Gastrocnemius medialis (tissue), 4 donors: ENCODE measurements at regions not wholly inside any gene's neighbourhood (a gene's known extent, or its start where the extent isn't known, plus 50 kb on each side); places are given as distances from the start of the nearest gene placed in this dataset.

Source experiments
- ATAC-seq, 2 donors: fragments of 150-250 bp; one replicate each; pipeline ENCODE4 v1.9.1; 2016
- DNase-seq, 2 donors: peaks; one replicate each; pipeline ENCODE4 v3.0.0-alpha.2; 2019
- H3K27ac ChIP-seq, 4 donors: fragments of 200-600 bp; sonication (generic); 1 replicate in 1 of 4; 2 replicates in 3 of 4; pipeline ENCODE4 v1.5.1; 2016 to 2018; ENCODE audit warnings: mild to moderate bottlenecking in 2 of 4, moderate library complexity in 1 of 4
- H3K27me3 ChIP-seq, 3 donors: fragments of 200-600 bp; sonication (generic) in 2 of 3; 1 replicate in 1 of 3; 2 replicates in 2 of 3; pipeline versions ENCODE4 v1.5.1 to v1.6.0; 2016 to 2019; ENCODE audit warnings: mild to moderate bottlenecking in 1 of 3, moderate library complexity in 1 of 3
- H3K36me3 ChIP-seq, 2 donors: fragments of 200-600 bp; sonication (generic) in 1 of 2; one replicate each; pipeline ENCODE4 v1.5.1; 2017 to 2018
- H3K4me1 ChIP-seq, 2 donors: fragments of 200-600 bp; sonication (generic) in 1 of 2; one replicate each; pipeline ENCODE4 v1.5.1; 2016 to 2017; ENCODE audit warnings: mild to moderate bottlenecking in 2 of 2
- H3K4me3 ChIP-seq, 4 donors: fragments of 200-600 bp; sonication (generic) in 3 of 4; 1 replicate in 1 of 4; 2 replicates in 3 of 4; pipeline ENCODE4 v1.5.1; 2016 to 2019; ENCODE audit warnings: mild to moderate bottlenecking in 2 of 4
- H3K9me3 ChIP-seq, 3 donors: fragments of 200-600 bp; sonication (generic) in 2 of 3; 1 replicate in 1 of 3; 2 replicates in 2 of 3; pipeline ENCODE4 v1.5.1; 2016 to 2019
- CTCF ChIP-seq, 5 experiments: fragments of 450-650 bp in 3 of 5; fragments of 200-600 bp in 2 of 5; sonication (generic) in 2 of 5; IDR thresholded peaks in 4 of 5; conservative IDR thresholded peaks in 1 of 5; 1 replicate in 4 of 5; 2 replicates in 1 of 5; pipeline ENCODE4 v1.5.1; 2016 to 2019; ENCODE audit warnings: antibody characterized with exemption in 5 of 5, mild to moderate bottlenecking in 3 of 5, moderate library complexity in 3 of 5
- POLR2A ChIP-seq, 2 donors: fragments of 450-650 bp; IDR thresholded peaks; one replicate each; pipeline ENCODE4 v1.6.1; 2017; ENCODE audit warnings: antibody characterized with exemption in 2 of 2, mild to moderate bottlenecking in 2 of 2, moderate library complexity in 2 of 2
- in situ Hi-C, 4 donors: fragments of 200-750 bp; cut with MboI; loops; one replicate each; pipeline versions ENCODE4 v1.15.0 to v1.8.0; 2017; ENCODE audit warnings: low sequenced_read_pairs in 4 of 4
- intact Hi-C: fragments of 100-400 bp; cut with DNase I; formaldehyde crosslinking; loops from one replicate; pipeline ENCODE4 v1.15.1; 2023; ENCODE audit warnings: low total_unique reads

- no peak overlapping the region for H3K4me3 ChIP-seq
- no peak for DNase-seq
Observed at GRCh38 chr2:139083121-139083520, 302.9 kb upstream of the NXPH2 start.

GRCh38 chr2:139080244-139080643 is 300.1 kb upstream of the NXPH2 start:
- no peaks in the 10 kb centered on the region for H3K9me3 ChIP-seq
- no peaks in the 10 kb centered on the region for H3K36me3 ChIP-seq
- H3K4me1 ChIP-seq, result no peaks in the 10 kb centered on the region
- no peak overlapping the region for H3K27ac ChIP-seq
- TF ChIP-seq POLR2A (IDR thresholded peaks at IDR 0.05) (no peak), CTCF (IDR thresholded peaks at IDR 0.05 in 4 of 5, conservative IDR thresholded peaks at IDR 0.05 in 1 of 5) (no peak)
- in situ Hi-C loops (no loop called here), intact Hi-C loops (no loop called here)
- H3K27me3 ChIP-seq, result no peaks in the 10 kb centered on the region
- ATAC-seq (no peak), DNase-seq (no peak)
- no peak overlapping the region for H3K4me3 ChIP-seq

More at GRCh38 chr2:139083121-139083520, 302.9 kb upstream of the NXPH2 start:
- intact Hi-C loops, result no loop called here
- TF ChIP-seq CTCF (IDR thresholded peaks at IDR 0.05 in 4 of 5, conservative IDR thresholded peaks at IDR 0.05 in 1 of 5), result no peak
- no peak for TF ChIP-seq POLR2A (IDR thresholded peaks at IDR 0.05)
- H3K27ac ChIP-seq, result no peak overlapping the region
- H3K9me3 ChIP-seq, result no peaks in the 10 kb centered on the region
- no peaks in the 10 kb centered on the region for H3K27me3 ChIP-seq
- H3K4me1 ChIP-seq, result no peaks in the 10 kb centered on the region
- in situ Hi-C loops, result no loop called here
- no peak for ATAC-seq
- no peaks in the 10 kb centered on the region for H3K36me3 ChIP-seq

GRCh38 chr2:139079311-139079710 is 299.1 kb upstream of the NXPH2 start:
- in situ Hi-C loops (no loop called here), intact Hi-C loops (no loop called here)
- no peaks in the 10 kb centered on the region for H3K9me3 ChIP-seq
- H3K27ac ChIP-seq, result no peak overlapping the region
- H3K27me3 ChIP-seq, result no peaks in the 10 kb centered on the region
- DNase-seq (no peak), ATAC-seq (no peak)
- no peaks in the 10 kb centered on the region for H3K36me3 ChIP-seq
- TF ChIP-seq CTCF (IDR thresholded peaks at IDR 0.05 in 4 of 5, conservative IDR thresholded peaks at IDR 0.05 in 1 of 5), result no peak
- no peak overlapping the region for H3K4me3 ChIP-seq
- H3K4me1 ChIP-seq, result no peaks in the 10 kb centered on the region

- Histone ChIP-seq H3K9me3 (no peaks in the 10 kb centered on the region), H3K4me3 (no peak overlapping the region), H3K27me3 (no peaks in the 10 kb centered on the region), H3K4me1 (no peaks in the 10 kb centered on the region), H3K36me3 (no peaks in the 10 kb centered on the region), H3K27ac (no peak overlapping the region)
- in situ Hi-C loops (no loop called here), intact Hi-C loops (no loop called here)
- no peak for TF ChIP-seq CTCF (IDR thresholded peaks at IDR 0.05 in 4 of 5, conservative IDR thresholded peaks at IDR 0.05 in 1 of 5)
- no peak for TF ChIP-seq POLR2A (IDR thresholded peaks at IDR 0.05)
- ATAC-seq (no peak), DNase-seq (no peak)
Observed at GRCh38 chr2:139078376-139078775, 298.2 kb upstream of the NXPH2 start.

GRCh38 chr2:139077099-139077737 is 297.0 kb upstream of the NXPH2 start:
- Histone ChIP-seq H3K27me3 (no peaks in the 10 kb centered on the region), H3K4me1 (no peaks in the 10 kb centered on the region), H3K4me3 (no peak overlapping the region), H3K9me3 (no peaks in the 10 kb centered on the region), H3K27ac (no peak overlapping the region), H3K36me3 (no peaks in the 10 kb centered on the region)
- DNase-seq (no peak), ATAC-seq (no peak)
- no peak for TF ChIP-seq POLR2A (IDR thresholded peaks at IDR 0.05)
- no peak for TF ChIP-seq CTCF (IDR thresholded peaks at IDR 0.05 in 4 of 5, conservative IDR thresholded peaks at IDR 0.05 in 1 of 5)
- in situ Hi-C loops, result no loop called here
- intact Hi-C loops, result no loop called here
